Liver (tissue), 3 donors: ENCODE measurements at regions not wholly inside any gene's neighbourhood (a gene's known extent, or its start where the extent isn't known, plus 50 kb on each side); places are given as distances from the start of the nearest gene placed in this dataset.

Source experiments
- EGR1 ChIP-seq, 2 donors: IDR thresholded peaks; 2 replicates each; pipeline ENCODE4 v1.6.1; 2016 to 2018; ENCODE audit warnings: antibody characterized with exemption in 2 of 2, low read depth in 2 of 2
- FOXA1 ChIP-seq: IDR thresholded peaks from 2 replicates; pipeline ENCODE4 v1.6.1; 2016; ENCODE audit warnings: antibody characterized with exemption
- GABPA ChIP-seq, 2 donors: IDR thresholded peaks in 1 of 2; conservative IDR thresholded peaks in 1 of 2; 2 replicates each; pipeline ENCODE4 v1.6.1; 2016; ENCODE audit warnings: antibody characterized with exemption in 2 of 2, mild to moderate bottlenecking in 1 of 2, moderate library complexity in 1 of 2
- JUND ChIP-seq, 2 donors: IDR thresholded peaks; 2 replicates each; pipeline ENCODE4 v1.6.1; 2016; ENCODE audit warnings: antibody characterized with exemption in 2 of 2
- NR2F2 ChIP-seq: IDR thresholded peaks from 2 replicates; pipeline ENCODE4 v1.6.1; 2016; ENCODE audit warnings: antibody characterized with exemption
- RXRA ChIP-seq, 2 donors: IDR thresholded peaks; 2 replicates each; pipeline ENCODE4 v1.6.1; 2017 to 2018; ENCODE audit warnings: antibody characterized with exemption in 2 of 2, mild to moderate bottlenecking in 1 of 2
- SP1 ChIP-seq: IDR thresholded peaks from 2 replicates; pipeline ENCODE4 v1.6.1; 2018; ENCODE audit warnings: antibody characterized with exemption, mild to moderate bottlenecking
- TAF1 ChIP-seq: conservative IDR thresholded peaks from 2 replicates; pipeline ENCODE4 v1.6.1; 2016; ENCODE audit warnings: antibody characterized with exemption, mild to moderate bottlenecking
- YY1 ChIP-seq: IDR thresholded peaks from 2 replicates; pipeline ENCODE4 v1.6.1; 2016; ENCODE audit warnings: antibody characterized with exemption, mild to moderate bottlenecking
- TF ChIP-seq, protein P1 (sequence below): fragments of 150-350 bp; IDR thresholded peaks from 2 replicates; pipeline ENCODE4 v1.5.1; 2017; ENCODE audit warnings: improper control_type of control experiment, low read depth, low read length; ENCODE audit not compliant: missing input control
- TF ChIP-seq, protein P2 (sequence below): IDR thresholded peaks from 2 replicates; pipeline ENCODE4 v1.6.1; 2016; ENCODE audit warnings: antibody characterized with exemption, mild to moderate bottlenecking
- TF ChIP-seq, protein P3 (sequence below): IDR thresholded peaks from 2 replicates; pipeline ENCODE4 v1.6.1; 2016; ENCODE audit warnings: antibody characterized with exemption
- TF ChIP-seq, protein P4 (sequence below): IDR thresholded peaks from 2 replicates; pipeline ENCODE4 v1.6.1; 2016; ENCODE audit warnings: antibody characterized with exemption
- donor health status: healthy.
- donor health status: healthy.

DNA sequence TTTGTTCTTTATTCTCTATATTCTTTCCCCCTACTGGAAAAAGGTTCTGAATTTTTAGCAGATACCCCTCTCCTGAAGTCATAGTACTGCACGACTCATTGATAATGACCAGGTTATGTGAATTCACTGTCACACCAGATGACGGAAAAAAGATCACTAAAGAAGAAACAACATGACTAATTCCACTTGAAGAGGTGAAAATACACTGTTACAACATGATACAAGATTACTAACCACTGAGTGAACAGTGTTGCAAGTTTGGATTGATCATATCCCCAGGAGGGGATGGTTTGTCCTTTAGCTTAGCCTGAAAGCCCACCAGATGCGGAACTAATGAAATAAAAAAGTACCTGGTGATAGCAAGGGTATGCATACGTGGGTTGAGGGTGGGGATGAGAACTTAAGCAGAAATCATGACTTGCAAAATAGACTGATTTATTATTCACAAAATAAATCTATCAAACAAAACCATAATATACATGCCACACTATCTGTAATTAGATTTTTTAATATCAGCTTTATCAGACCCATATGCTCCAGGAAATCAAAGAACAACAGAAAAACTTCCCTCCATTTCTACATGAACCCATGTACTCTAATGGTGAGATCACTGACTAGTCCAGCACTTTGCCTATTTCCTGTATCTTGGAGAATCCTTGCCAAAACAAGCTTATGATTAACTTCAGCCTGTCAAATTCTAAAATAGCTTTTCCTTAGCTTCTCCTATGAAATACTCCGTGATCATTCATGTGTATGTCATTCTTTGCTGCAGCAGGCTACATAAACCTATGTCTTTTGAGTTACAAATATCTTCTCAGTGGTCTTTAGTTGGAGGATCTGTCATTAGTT, 257.4 kb upstream of the AGA start:
- TF ChIP-seq, protein P1, sequence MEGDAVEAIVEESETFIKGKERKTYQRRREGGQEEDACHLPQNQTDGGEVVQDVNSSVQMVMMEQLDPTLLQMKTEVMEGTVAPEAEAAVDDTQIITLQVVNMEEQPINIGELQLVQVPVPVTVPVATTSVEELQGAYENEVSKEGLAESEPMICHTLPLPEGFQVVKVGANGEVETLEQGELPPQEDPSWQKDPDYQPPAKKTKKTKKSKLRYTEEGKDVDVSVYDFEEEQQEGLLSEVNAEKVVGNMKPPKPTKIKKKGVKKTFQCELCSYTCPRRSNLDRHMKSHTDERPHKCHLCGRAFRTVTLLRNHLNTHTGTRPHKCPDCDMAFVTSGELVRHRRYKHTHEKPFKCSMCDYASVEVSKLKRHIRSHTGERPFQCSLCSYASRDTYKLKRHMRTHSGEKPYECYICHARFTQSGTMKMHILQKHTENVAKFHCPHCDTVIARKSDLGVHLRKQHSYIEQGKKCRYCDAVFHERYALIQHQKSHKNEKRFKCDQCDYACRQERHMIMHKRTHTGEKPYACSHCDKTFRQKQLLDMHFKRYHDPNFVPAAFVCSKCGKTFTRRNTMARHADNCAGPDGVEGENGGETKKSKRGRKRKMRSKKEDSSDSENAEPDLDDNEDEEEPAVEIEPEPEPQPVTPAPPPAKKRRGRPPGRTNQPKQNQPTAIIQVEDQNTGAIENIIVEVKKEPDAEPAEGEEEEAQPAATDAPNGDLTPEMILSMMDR, result no peak
- TF ChIP-seq FOXA1 (no peak), RXRA (IDR thresholded peaks at IDR 0.05) (peak in 1 of 2 donors; percentile 29), YY1 (peak; percentile 26), GABPA (IDR thresholded peaks at IDR 0.05 in 1 of 2, conservative IDR thresholded peaks at IDR 0.05 in 1 of 2) (no peak), JUND (IDR thresholded peaks at IDR 0.05) (peak in 1 of 2 donors; percentile 38), EGR1 (IDR thresholded peaks at IDR 0.05; ENCODE audit: low read depth in 2 of 2) (no peak), TAF1 (no peak), SP1 (no peak), NR2F2 (no peak)
- TF ChIP-seq, protein P2, sequence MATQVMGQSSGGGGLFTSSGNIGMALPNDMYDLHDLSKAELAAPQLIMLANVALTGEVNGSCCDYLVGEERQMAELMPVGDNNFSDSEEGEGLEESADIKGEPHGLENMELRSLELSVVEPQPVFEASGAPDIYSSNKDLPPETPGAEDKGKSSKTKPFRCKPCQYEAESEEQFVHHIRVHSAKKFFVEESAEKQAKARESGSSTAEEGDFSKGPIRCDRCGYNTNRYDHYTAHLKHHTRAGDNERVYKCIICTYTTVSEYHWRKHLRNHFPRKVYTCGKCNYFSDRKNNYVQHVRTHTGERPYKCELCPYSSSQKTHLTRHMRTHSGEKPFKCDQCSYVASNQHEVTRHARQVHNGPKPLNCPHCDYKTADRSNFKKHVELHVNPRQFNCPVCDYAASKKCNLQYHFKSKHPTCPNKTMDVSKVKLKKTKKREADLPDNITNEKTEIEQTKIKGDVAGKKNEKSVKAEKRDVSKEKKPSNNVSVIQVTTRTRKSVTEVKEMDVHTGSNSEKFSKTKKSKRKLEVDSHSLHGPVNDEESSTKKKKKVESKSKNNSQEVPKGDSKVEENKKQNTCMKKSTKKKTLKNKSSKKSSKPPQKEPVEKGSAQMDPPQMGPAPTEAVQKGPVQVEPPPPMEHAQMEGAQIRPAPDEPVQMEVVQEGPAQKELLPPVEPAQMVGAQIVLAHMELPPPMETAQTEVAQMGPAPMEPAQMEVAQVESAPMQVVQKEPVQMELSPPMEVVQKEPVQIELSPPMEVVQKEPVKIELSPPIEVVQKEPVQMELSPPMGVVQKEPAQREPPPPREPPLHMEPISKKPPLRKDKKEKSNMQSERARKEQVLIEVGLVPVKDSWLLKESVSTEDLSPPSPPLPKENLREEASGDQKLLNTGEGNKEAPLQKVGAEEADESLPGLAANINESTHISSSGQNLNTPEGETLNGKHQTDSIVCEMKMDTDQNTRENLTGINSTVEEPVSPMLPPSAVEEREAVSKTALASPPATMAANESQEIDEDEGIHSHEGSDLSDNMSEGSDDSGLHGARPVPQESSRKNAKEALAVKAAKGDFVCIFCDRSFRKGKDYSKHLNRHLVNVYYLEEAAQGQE, result no peak
- TF ChIP-seq, protein P3, sequence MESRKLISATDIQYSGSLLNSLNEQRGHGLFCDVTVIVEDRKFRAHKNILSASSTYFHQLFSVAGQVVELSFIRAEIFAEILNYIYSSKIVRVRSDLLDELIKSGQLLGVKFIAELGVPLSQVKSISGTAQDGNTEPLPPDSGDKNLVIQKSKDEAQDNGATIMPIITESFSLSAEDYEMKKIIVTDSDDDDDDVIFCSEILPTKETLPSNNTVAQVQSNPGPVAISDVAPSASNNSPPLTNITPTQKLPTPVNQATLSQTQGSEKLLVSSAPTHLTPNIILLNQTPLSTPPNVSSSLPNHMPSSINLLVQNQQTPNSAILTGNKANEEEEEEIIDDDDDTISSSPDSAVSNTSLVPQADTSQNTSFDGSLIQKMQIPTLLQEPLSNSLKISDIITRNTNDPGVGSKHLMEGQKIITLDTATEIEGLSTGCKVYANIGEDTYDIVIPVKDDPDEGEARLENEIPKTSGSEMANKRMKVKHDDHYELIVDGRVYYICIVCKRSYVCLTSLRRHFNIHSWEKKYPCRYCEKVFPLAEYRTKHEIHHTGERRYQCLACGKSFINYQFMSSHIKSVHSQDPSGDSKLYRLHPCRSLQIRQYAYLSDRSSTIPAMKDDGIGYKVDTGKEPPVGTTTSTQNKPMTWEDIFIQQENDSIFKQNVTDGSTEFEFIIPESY, result no peak
- TF ChIP-seq, protein P4, sequence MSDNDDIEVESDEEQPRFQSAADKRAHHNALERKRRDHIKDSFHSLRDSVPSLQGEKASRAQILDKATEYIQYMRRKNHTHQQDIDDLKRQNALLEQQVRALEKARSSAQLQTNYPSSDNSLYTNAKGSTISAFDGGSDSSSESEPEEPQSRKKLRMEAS, result no peak
